ENCODE measurements at regions not wholly inside any gene's neighbourhood (a gene's known extent, or its start where the extent isn't known, plus 50 kb on each side); places are given as distances from the start of the nearest gene placed in this dataset.
"Not testable (repeated sequence)": the region's sequence is repeated elsewhere in the genome, so short reads cannot be mapped to it uniquely, and the experiment has no call there.

GRCh38 chr11:103716363-103716762 is 320.1 kb upstream of the DDI1 start:
- DNase-seq (ENCODE audit: low spot score) (no peak), ATAC-seq (no peak)

GRCh38 chr11:103727262-103727661 is 309.2 kb upstream of the DDI1 start:
- DNase-seq (ENCODE audit: low spot score): no peak
- ATAC-seq: no peak

GRCh38 chr11:103729617-103730016 is 306.8 kb upstream of the DDI1 start:
- DNase-seq (ENCODE audit: low spot score) (no peak), ATAC-seq (no peak)

GRCh38 chr11:103730131-103730940 is 306.1 kb upstream of the DDI1 start:
- DNase-seq (ENCODE audit: low spot score) (no peak), ATAC-seq (no peak)

- ATAC-seq (no peak), DNase-seq (ENCODE audit: low spot score) (no peak)
Observed at GRCh38 chr11:103731670-103732069, 304.8 kb upstream of the DDI1 start.

- ATAC-seq: no peak
Observed at GRCh38 chr11:103733889-103734288, 302.6 kb upstream of the DDI1 start.

GRCh38 chr11:103735497-103736032 is 300.9 kb upstream of the DDI1 start:
- no peak for DNase-seq (ENCODE audit: low spot score)
- no peak for ATAC-seq

More at GRCh38 chr11:103733889-103734288, 302.6 kb upstream of the DDI1 start:
- no peak for DNase-seq (ENCODE audit: low spot score)

GRCh38 chr11:103736315-103737036 is 300.0 kb upstream of the DDI1 start:
- ATAC-seq: no peak
- no peak for DNase-seq (ENCODE audit: low spot score)

- DNase-seq (ENCODE audit: low spot score) (no peak), ATAC-seq (no peak)
Observed at GRCh38 chr11:103737037-103737622, 299.3 kb upstream of the DDI1 start.

GRCh38 chr11:103737747-103738146 is 298.7 kb upstream of the DDI1 start:
- ATAC-seq: no peak
- DNase-seq (ENCODE audit: low spot score): no peak

- ATAC-seq; DNase-seq (ENCODE audit: low spot score): not testable (repeated sequence)
Observed at GRCh38 chr11:103739074-103739796, 297.2 kb upstream of the DDI1 start.

GRCh38 chr11:103744496-103745153 is 291.8 kb upstream of the DDI1 start:
- ATAC-seq (no peak), DNase-seq (ENCODE audit: low spot score) (no peak)

- DNase-seq (ENCODE audit: low spot score): no peak
- no peak for ATAC-seq
Observed at GRCh38 chr11:103749158-103749557, 287.3 kb upstream of the DDI1 start.

- ATAC-seq (no peak), DNase-seq (ENCODE audit: low spot score) (no peak)
Observed at GRCh38 chr11:103768816-103769215, 267.6 kb upstream of the DDI1 start.

- no peak for ATAC-seq
- no peak for DNase-seq (ENCODE audit: low spot score)
Observed at GRCh38 chr11:103773059-103773458, 263.4 kb upstream of the DDI1 start.

GRCh38 chr11:103773537-103773936 is 262.9 kb upstream of the DDI1 start:
- ATAC-seq (no peak), DNase-seq (ENCODE audit: low spot score) (no peak)

GRCh38 chr11:103779054-103779453 is 257.4 kb upstream of the DDI1 start:
- ATAC-seq (no peak), DNase-seq (ENCODE audit: low spot score) (no peak)

GRCh38 chr11:103789952-103790351 is 246.5 kb upstream of the DDI1 start:
- no peak for DNase-seq (ENCODE audit: low spot score)

GRCh38 chr11:103792981-103793468 is 243.4 kb upstream of the DDI1 start:
- ATAC-seq (no peak), DNase-seq (ENCODE audit: low spot score) (no peak)

More at GRCh38 chr11:103789952-103790351, 246.5 kb upstream of the DDI1 start:
- no peak for ATAC-seq

GRCh38 chr11:103794262-103794661 is 242.2 kb upstream of the DDI1 start:
- no peak for ATAC-seq
- DNase-seq (ENCODE audit: low spot score): no peak

All from left lobe of liver (tissue), 2 donors.